ENCODE measurements at regions not wholly inside any gene's neighbourhood (a gene's known extent, or its start where the extent isn't known, plus 50 kb on each side); places are given as distances from the start of the nearest gene placed in this dataset.
A peak's percentile ranks its signal among the peaks of the same experiment; 100 is the strongest.

DNA sequence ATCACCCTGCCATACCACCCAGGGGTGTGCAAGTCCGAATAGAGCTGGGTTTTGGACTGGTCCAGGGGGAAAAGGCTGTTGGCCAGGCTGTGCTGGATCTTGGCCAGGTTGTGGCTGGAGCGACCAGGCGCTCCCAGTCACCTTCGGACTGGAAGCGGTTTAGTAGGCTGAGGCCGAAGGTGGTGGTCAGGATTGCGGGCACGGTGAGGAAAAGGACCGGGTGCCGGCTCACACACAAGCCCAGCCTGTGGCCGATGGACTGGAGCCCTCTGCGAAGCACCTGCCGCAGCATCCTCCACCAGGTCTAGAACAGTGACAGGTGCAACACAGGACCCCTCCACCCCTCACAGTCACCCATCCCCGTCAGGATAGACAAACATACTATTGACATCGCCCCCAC, 590.6 kb upstream of the PTCHD4 start:
- DNase-seq (ENCODE audit: low read depth, low spot score) (no peak), FAIRE-seq (no peak)
- H3K27ac ChIP-seq (ENCODE audit: control insufficient read depth, insufficient read depth, low read length), result no peak overlapping the region
- no peak overlapping the region for H2AFZ ChIP-seq (ENCODE audit: control insufficient read depth, low read length)
- H3K9me1 ChIP-seq (ENCODE audit: control insufficient read depth, extremely low read depth, insufficient read depth, low read length), result no peaks in the 10 kb centered on the region
- no peaks in the 10 kb centered on the region for H3K27me3 ChIP-seq (ENCODE audit: control insufficient read depth, extremely low read depth, insufficient read depth, low read length)
- no peaks in the 10 kb centered on the region for H3K4me1 ChIP-seq (ENCODE audit: control insufficient read depth, extremely low read depth, insufficient read depth, low read length)
- H3K79me2 ChIP-seq (ENCODE audit: control insufficient read depth, insufficient read depth, low read length), result no peaks in the 10 kb centered on the region
- no peaks in the 10 kb centered on the region for H3K9me3 ChIP-seq (ENCODE audit: control insufficient read depth, low read depth, low read length)
- dilution Hi-C loops (cut with MboI; ENCODE audit: extremely low pct_ligation_motif_present, low sequenced_read_pairs), result no loop called here
- H3K36me3 ChIP-seq (ENCODE audit: control insufficient read depth in 2 of 2, extremely low read depth in 1 of 2, insufficient read depth in 2 of 2, low read length in 2 of 2), result no peaks in the 10 kb centered on the region
- TF ChIP-seq CTCF (optimal IDR thresholded peaks at IDR 0.05 in 1 of 3, IDR thresholded peaks at IDR 0.05 in 1 of 3, conservative IDR thresholded peaks at IDR 0.05 in 1 of 3; ENCODE audit: extremely low read depth in 1 of 3, insufficient read depth in 2 of 3, low read length in 3 of 3) (no peak), EZH2 (IDR thresholded peaks at IDR 0.05; ENCODE audit: low read length) (no peak)
- no peak overlapping the region for H3K4me2 ChIP-seq (ENCODE audit: control insufficient read depth, extremely low read depth, insufficient read depth, low read depth, low read length)
- H3K4me3 ChIP-seq (ENCODE audit: control insufficient read depth in 2 of 3, extremely low read depth in 1 of 3, insufficient read depth in 2 of 3, low read depth in 1 of 3, low read length in 3 of 3), result no peak overlapping the region
- H3K9ac ChIP-seq (ENCODE audit: control insufficient read depth, extremely low read depth, insufficient read depth, low read length), result no peak overlapping the region
- H4K20me1 ChIP-seq (ENCODE audit: control insufficient read depth, extremely low read depth, insufficient read depth, low read length), result no peaks in the 10 kb centered on the region

DNA sequence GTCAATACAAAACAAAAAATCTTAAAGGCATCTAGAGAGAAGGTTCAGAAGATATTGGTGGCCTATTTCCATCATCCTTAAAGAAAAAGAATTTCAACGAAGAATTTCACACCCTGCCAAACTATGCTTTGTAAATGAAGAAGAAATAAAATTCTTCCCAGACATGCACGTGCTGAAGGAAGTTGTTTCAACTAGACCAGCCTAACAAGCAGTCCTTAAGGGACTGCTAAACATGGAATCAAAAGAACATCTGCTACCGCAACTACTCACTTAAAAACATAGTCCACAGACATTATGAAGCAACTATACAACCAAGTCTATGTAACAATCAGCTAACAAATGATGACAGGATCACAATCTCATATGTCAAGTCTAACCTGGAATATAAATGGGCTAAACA, 584.9 kb upstream of the PTCHD4 start:
- H4K20me1 ChIP-seq (ENCODE audit: control insufficient read depth, extremely low read depth, insufficient read depth, low read length), result no peaks in the 10 kb centered on the region
- peak; percentile 48 for FAIRE-seq
- H3K4me1 ChIP-seq (ENCODE audit: control insufficient read depth, extremely low read depth, insufficient read depth, low read length), result no peaks in the 10 kb centered on the region
- no peak overlapping the region for H3K4me2 ChIP-seq (ENCODE audit: control insufficient read depth, extremely low read depth, insufficient read depth, low read depth, low read length)
- H3K9me1 ChIP-seq (ENCODE audit: control insufficient read depth, extremely low read depth, insufficient read depth, low read length), result no peaks in the 10 kb centered on the region
- H3K79me2 ChIP-seq (ENCODE audit: control insufficient read depth, insufficient read depth, low read length), result no peaks in the 10 kb centered on the region
- H3K27me3 ChIP-seq (ENCODE audit: control insufficient read depth, extremely low read depth, insufficient read depth, low read length), result no peaks in the 10 kb centered on the region
- H2AFZ ChIP-seq (ENCODE audit: control insufficient read depth, low read length), result no peak overlapping the region
- dilution Hi-C loops (cut with MboI; ENCODE audit: extremely low pct_ligation_motif_present, low sequenced_read_pairs), result no loop called here
- no peak overlapping the region for H3K27ac ChIP-seq (ENCODE audit: control insufficient read depth, insufficient read depth, low read length)
- H3K36me3 ChIP-seq (ENCODE audit: control insufficient read depth in 2 of 2, extremely low read depth in 1 of 2, insufficient read depth in 2 of 2, low read length in 2 of 2), result no peaks in the 10 kb centered on the region
- no peak overlapping the region for H3K4me3 ChIP-seq (ENCODE audit: control insufficient read depth in 2 of 3, extremely low read depth in 1 of 3, insufficient read depth in 2 of 3, low read depth in 1 of 3, low read length in 3 of 3)
- H3K9me3 ChIP-seq (ENCODE audit: control insufficient read depth, low read depth, low read length), result no peaks in the 10 kb centered on the region
- TF ChIP-seq EZH2 (IDR thresholded peaks at IDR 0.05; ENCODE audit: low read length) (no peak), CTCF (optimal IDR thresholded peaks at IDR 0.05 in 1 of 3, IDR thresholded peaks at IDR 0.05 in 1 of 3, conservative IDR thresholded peaks at IDR 0.05 in 1 of 3; ENCODE audit: extremely low read depth in 1 of 3, insufficient read depth in 2 of 3, low read length in 3 of 3) (no peak)
- H3K9ac ChIP-seq (ENCODE audit: control insufficient read depth, extremely low read depth, insufficient read depth, low read length), result no peak overlapping the region
- no peak for DNase-seq (ENCODE audit: low read depth, low spot score)

Data from keratinocyte (primary cell).